ENCODE measurements at regions not wholly inside any gene's neighbourhood (a gene's known extent, or its start where the extent isn't known, plus 50 kb on each side); places are given as distances from the start of the nearest gene placed in this dataset.

DNA sequence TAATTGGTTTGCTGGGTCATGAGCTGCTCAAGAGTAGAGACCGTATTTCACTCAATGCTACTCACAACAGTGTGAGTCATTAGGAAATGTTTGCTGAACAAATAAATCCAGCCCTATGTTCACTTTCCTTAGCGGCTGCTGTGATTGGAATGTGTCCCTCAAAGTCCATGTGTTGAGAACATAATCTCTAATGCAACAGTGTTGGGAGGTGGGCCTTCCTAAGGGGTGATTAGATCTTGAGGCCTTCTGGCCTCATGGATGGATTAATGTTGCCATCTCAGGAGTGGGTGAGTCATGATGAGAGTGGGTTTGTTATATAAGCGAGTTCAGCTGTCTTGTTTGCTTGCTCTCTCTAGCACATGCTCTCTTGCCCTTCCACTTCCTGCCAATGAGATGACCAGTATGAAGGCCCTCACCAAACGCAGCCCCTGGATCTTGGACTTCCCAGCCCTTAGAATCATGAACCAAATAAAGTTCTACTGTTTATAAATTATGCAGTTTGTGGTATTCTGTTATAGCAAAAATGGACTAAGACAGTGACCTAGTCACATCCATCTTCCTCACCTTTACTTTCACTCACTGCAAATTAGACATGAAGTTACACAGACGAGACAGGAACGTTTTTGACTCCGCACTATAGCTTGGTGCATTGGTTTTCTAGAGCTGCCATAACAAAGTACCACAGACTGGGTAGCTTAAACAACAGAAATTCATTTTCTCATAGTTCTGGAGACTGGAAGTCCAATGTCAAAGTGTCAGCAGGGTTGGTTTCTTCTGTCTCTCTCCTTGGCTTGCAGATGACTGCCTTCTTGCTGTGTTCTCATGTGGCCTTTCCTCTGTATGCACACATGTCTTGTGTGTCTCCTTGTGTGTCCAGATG is 50.9 kb upstream of the FAM169A start:
- FAIRE-seq, result no peak
- DNase-seq (ENCODE audit: insufficient read length, low spot score), result no peak
- TF ChIP-seq POLR2A (IDR thresholded peaks at IDR 0.05; ENCODE audit: low read depth, low read length), result no peak

All from H54 (cell line).